Smooth muscle cell (in vitro differentiated cells): ENCODE measurements at regions not wholly inside any gene's neighbourhood (a gene's known extent, or its start where the extent isn't known, plus 50 kb on each side); places are given as distances from the start of the nearest gene placed in this dataset.

Source experiments
- DNase-seq: peaks from one replicate; lab custom pipeline; 2025; ENCODE audit not compliant: unreplicated experiment; lab: John Stamatoyannopoulos, UW
- H2AFZ ChIP-seq: fragments of 200-600 bp; sonication (generic); 2 replicates; pipeline ENCODE4 v1.6.0; 2016; ENCODE audit warnings: antibody characterized with exemption, low read depth, mild to moderate bottlenecking
- H3F3A ChIP-seq: fragments of 200-600 bp; sonication (generic); 2 replicates; pipeline ENCODE4 v1.6.0; 2017; ENCODE audit warnings: antibody characterized with exemption, low read depth
- H3K27ac ChIP-seq: fragments of 200-600 bp; sonication (generic); 2 replicates; pipeline ENCODE4 v1.5.1; 2016; ENCODE audit warnings: low read depth, mild to moderate bottlenecking
- H3K27me3 ChIP-seq: fragments of 200-600 bp; sonication (generic); 2 replicates; pipeline ENCODE4 v1.6.1; 2016; ENCODE audit warnings: low read depth, mild to moderate bottlenecking
- H3K36me3 ChIP-seq: fragments of 200-600 bp; sonication (generic); 2 replicates; pipeline ENCODE4 v1.5.1; 2016; ENCODE audit warnings: low read depth
- H3K4me1 ChIP-seq: fragments of 200-600 bp; sonication (generic); 2 replicates; pipeline ENCODE4 v1.5.1; 2016; ENCODE audit warnings: low read depth
- H3K4me2 ChIP-seq: fragments of 200-600 bp; sonication (generic); 2 replicates; pipeline ENCODE4 v1.6.0; 2016; ENCODE audit warnings: mild to moderate bottlenecking
- H3K4me3 ChIP-seq: fragments of 200-600 bp; sonication (generic); 2 replicates; pipeline ENCODE4 v1.5.1; 2016; ENCODE audit warnings: mild to moderate bottlenecking
- H3K79me2 ChIP-seq: fragments of 200-600 bp; sonication (generic); 2 replicates; pipeline ENCODE4 v1.6.0; 2016; ENCODE audit warnings: low read depth, mild to moderate bottlenecking
- H3K9ac ChIP-seq: fragments of 200-600 bp; sonication (generic); 2 replicates; pipeline ENCODE4 v1.6.0; 2016; ENCODE audit warnings: low read depth
- H3K9me3 ChIP-seq: fragments of 200-600 bp; sonication (generic); replicated peaks from 2 replicates; pipeline ENCODE4 v1.5.1; 2016; ENCODE audit warnings: low read depth
- H4K20me1 ChIP-seq: fragments of 200-600 bp; sonication (generic); 2 replicates; pipeline ENCODE4 v1.6.0; 2016; ENCODE audit warnings: low read depth
- WGBS: methylation state at CpG from one replicate; pipeline ENCODE4 v1.1.7; 2016; ENCODE audit warnings: low lambda C conversion rate; 5-methylcytosine and 5-hydroxymethylcytosine counted together
- TF ChIP-seq, protein P1 (sequence below): fragments of 200-600 bp; sonication (generic); IDR thresholded peaks from 2 replicates; pipeline ENCODE4 v1.5.1; 2017; ENCODE audit warnings: borderline replicate concordance, mild to moderate bottlenecking, antibody characterized with exemption; ENCODE audit not compliant: insufficient read depth, poor library complexity, severe bottlenecking

DNA sequence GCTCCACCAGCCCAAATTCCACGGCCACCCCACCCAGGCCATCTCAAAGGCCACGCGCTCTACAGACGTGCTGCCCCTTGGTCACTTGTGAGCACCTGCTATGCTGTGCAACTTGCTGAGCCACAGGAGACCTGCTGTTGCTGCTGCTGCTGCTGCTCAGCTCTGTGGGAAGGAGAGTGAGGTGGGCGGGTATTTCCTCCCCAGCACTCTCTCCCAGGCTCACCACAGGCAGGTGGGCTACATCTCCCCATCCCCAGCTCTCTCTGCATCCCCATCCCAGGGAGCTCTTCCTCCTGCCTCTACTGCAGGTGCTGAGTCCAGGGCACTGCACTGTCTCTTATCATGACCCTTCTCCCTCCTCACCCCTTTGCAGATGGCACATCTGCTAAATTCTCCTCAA lies 306.9 kb downstream of the BCL11B start:
- no peaks in the 10 kb centered on the region for H3K79me2 ChIP-seq
- H3K4me2 ChIP-seq: no peak overlapping the region
- H3K27me3 ChIP-seq: peaks cover 6% of the 10 kb centered on the region
- no peak overlapping the region for H3K9ac ChIP-seq
- H3F3A ChIP-seq: no peaks in the 10 kb centered on the region
- TF ChIP-seq, protein P1, sequence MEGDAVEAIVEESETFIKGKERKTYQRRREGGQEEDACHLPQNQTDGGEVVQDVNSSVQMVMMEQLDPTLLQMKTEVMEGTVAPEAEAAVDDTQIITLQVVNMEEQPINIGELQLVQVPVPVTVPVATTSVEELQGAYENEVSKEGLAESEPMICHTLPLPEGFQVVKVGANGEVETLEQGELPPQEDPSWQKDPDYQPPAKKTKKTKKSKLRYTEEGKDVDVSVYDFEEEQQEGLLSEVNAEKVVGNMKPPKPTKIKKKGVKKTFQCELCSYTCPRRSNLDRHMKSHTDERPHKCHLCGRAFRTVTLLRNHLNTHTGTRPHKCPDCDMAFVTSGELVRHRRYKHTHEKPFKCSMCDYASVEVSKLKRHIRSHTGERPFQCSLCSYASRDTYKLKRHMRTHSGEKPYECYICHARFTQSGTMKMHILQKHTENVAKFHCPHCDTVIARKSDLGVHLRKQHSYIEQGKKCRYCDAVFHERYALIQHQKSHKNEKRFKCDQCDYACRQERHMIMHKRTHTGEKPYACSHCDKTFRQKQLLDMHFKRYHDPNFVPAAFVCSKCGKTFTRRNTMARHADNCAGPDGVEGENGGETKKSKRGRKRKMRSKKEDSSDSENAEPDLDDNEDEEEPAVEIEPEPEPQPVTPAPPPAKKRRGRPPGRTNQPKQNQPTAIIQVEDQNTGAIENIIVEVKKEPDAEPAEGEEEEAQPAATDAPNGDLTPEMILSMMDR: no peak
- no peaks in the 10 kb centered on the region for H3K4me1 ChIP-seq
- no peaks in the 10 kb centered on the region for H3K36me3 ChIP-seq
- H3K4me3 ChIP-seq: no peak overlapping the region
- H3K9me3 ChIP-seq: no peaks in the 10 kb centered on the region
- H3K27ac ChIP-seq: no peak overlapping the region
- no peak for DNase-seq
- 84% methylated on average over 5 of the region's 5 CpGs for WGBS
- H2AFZ ChIP-seq: no peak overlapping the region
- H4K20me1 ChIP-seq: no peaks in the 10 kb centered on the region

DNA sequence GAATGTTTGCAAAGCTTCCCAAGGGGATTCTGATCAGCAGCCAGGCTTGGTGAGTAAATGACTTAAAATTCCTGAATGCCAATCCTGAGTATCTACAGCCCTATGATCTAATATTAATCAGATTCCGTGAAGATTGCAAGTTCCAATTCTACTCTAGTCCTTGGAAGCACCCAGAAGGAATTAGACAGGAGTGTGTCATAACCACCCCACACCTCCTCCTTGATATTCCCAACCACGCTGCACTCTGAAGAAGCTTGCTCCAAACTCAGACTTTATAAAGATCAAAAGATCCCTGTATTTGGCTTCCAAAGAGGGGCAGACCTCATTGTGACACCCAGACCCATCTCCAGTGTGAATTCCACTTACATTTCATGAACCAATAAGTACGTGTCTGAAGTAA lies 306.0 kb downstream of the BCL11B start:
- H3F3A ChIP-seq: no peaks in the 10 kb centered on the region
- H3K4me1 ChIP-seq: no peaks in the 10 kb centered on the region
- H4K20me1 ChIP-seq: no peaks in the 10 kb centered on the region
- H2AFZ ChIP-seq: no peak overlapping the region
- H3K9ac ChIP-seq: no peak overlapping the region
- H3K9me3 ChIP-seq: no peaks in the 10 kb centered on the region
- DNase-seq: no peak
- H3K36me3 ChIP-seq: no peaks in the 10 kb centered on the region
- no peak overlapping the region for H3K4me2 ChIP-seq
- H3K27ac ChIP-seq: no peak overlapping the region
- WGBS: 63% methylated on average over 3 of the region's 3 CpGs
- peaks cover 6% of the 10 kb centered on the region for H3K27me3 ChIP-seq
- TF ChIP-seq, protein P1: no peak
- no peaks in the 10 kb centered on the region for H3K79me2 ChIP-seq
- H3K4me3 ChIP-seq: no peak overlapping the region

DNA sequence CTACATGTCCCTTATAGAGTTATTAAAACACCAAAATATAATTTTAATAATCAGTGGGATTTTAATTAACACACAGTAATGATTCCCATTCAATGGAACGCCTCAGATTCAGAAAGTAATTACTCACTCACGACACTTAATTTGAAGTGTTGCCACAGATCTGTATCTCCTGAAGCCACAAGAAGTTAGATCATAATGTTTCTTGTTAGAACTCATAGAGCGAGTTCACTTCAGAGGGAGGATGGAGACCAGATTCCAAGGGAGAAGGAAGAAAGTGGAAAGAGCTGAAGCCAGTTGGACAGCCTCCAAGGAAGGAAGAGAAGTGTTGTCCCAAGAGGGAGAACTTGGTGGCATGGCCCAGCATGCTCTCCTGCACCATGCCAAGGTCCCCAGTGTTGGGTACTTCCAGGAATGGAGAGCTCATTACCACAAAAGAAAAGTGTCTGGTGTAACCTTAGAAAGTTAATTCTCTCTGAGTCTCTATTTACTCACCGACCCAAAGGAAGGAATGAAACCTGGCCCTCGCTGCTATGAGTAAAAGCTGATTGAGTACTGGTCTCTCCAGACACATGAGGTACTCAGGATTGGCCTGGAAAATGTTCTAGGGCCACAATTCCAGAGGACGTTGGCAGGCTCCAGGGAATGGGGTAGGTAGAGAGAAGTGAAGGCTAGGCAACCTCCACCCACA lies 305.4 kb downstream of the BCL11B start:
- Histone ChIP-seq H3F3A (no peaks in the 10 kb centered on the region), H3K36me3 (no peaks in the 10 kb centered on the region), H3K9ac (no peak overlapping the region), H3K4me3 (no peak overlapping the region), H3K27me3 (peaks cover 6% of the 10 kb centered on the region), H3K4me1 (no peaks in the 10 kb centered on the region), H4K20me1 (no peaks in the 10 kb centered on the region), H3K4me2 (no peak overlapping the region), H3K9me3 (no peaks in the 10 kb centered on the region), H2AFZ (no peak overlapping the region), H3K27ac (no peak overlapping the region), H3K79me2 (no peaks in the 10 kb centered on the region)
- TF ChIP-seq, protein P1: no peak
- WGBS: 82% methylated on average over 6 of the region's 6 CpGs
- no peak for DNase-seq

DNA sequence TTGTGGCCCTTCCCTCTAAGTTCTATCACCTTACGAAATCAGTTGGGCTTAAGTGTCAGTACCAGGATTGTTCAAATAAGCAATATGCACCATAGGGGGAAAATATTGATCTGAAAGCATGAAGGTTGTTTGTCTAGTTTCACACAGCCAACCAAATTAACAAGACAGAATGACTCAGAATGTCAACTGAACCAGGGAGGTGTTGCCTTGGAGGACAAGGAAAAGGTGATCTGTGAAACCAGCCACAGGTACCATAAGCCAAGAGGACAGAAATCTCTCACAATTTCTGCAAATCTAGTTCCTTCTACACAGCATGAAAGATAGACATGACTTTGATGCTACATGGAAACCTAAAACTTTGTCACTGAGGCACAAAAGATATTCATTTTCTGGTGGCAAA lies 297.9 kb downstream of the BCL11B start:
- Histone ChIP-seq H3K27ac (no peak overlapping the region), H2AFZ (no peak overlapping the region), H3K9ac (no peak overlapping the region), H3K9me3 (no peaks in the 10 kb centered on the region), H3K27me3 (no peaks in the 10 kb centered on the region), H3F3A (no peaks in the 10 kb centered on the region), H3K4me3 (no peak overlapping the region), H3K79me2 (no peaks in the 10 kb centered on the region), H3K36me3 (no peaks in the 10 kb centered on the region), H3K4me2 (no peak overlapping the region), H4K20me1 (no peaks in the 10 kb centered on the region), H3K4me1 (no peaks in the 10 kb centered on the region)
- 97% methylated on average over 1 of the region's 1 CpG for WGBS
- TF ChIP-seq, protein P1: no peak
- no peak for DNase-seq
